GM23338 (cell line): ENCODE measurements at regions not wholly inside any gene's neighbourhood (a gene's known extent, or its start where the extent isn't known, plus 50 kb on each side); places are given as distances from the start of the nearest gene placed in this dataset.

ENCODE experiments used
- ATAC-seq: fragments of 200-7000 bp; cut with Tn5 transposase; 3 replicates; pipeline ENCODE4 v1.9.1; 2020
- DNase-seq: peaks from one replicate; pipeline ENCODE4 v3.0.0-alpha.2; 2015; ENCODE audit warnings: low spot score
- H2AFZ ChIP-seq: fragments of 200-600 bp; sonication (generic); 2 replicates; pipeline ENCODE4 v1.8.0; 2016; ENCODE audit warnings: antibody characterized with exemption, mild to moderate bottlenecking, moderate library complexity
- H3F3A ChIP-seq: fragments of 200-600 bp; sonication (generic); replicated peaks from 2 replicates; pipeline ENCODE4 v1.8.0; 2017; ENCODE audit warnings: antibody characterized with exemption, mixed run types, low read depth
- H3K27ac ChIP-seq: fragments of 200-600 bp; sonication (generic); 2 replicates; pipeline ENCODE4 v1.6.1; 2016; ENCODE audit warnings: low read depth
- H3K27me3 ChIP-seq: fragments of 200-600 bp; sonication (generic); 2 replicates; pipeline ENCODE4 v1.8.0; 2016; ENCODE audit warnings: mild to moderate bottlenecking, mixed run types, moderate library complexity; ENCODE audit not compliant: insufficient read depth
- H3K36me3 ChIP-seq: fragments of 200-600 bp; sonication (generic); 2 replicates; pipeline ENCODE4 v1.8.0; 2016; ENCODE audit warnings: mild to moderate bottlenecking; ENCODE audit not compliant: insufficient read depth
- H3K4me1 ChIP-seq: fragments of 200-600 bp; sonication (generic); 2 replicates; pipeline ENCODE4 v1.8.0; 2016; ENCODE audit warnings: mild to moderate bottlenecking, moderate library complexity; ENCODE audit not compliant: insufficient read depth
- H3K4me2 ChIP-seq: fragments of 200-600 bp; sonication (generic); 2 replicates; pipeline ENCODE4 v1.7.1; 2017; ENCODE audit warnings: mixed run types
- H3K4me3 ChIP-seq: fragments of 200-600 bp; sonication (generic); 2 replicates; pipeline ENCODE4 v1.6.1; 2016; ENCODE audit warnings: mixed run types
- H3K79me2 ChIP-seq: fragments of 200-600 bp; sonication (generic); replicated peaks from 2 replicates; pipeline ENCODE4 v1.8.0; 2017; ENCODE audit warnings: mild to moderate bottlenecking; ENCODE audit not compliant: insufficient read depth
- H3K9me2 ChIP-seq: fragments of 200-600 bp; sonication (generic); 2 replicates; pipeline ENCODE4 v1.8.0; 2017; ENCODE audit not compliant: insufficient read depth
- H4K20me1 ChIP-seq: fragments of 200-600 bp; sonication (generic); replicated peaks from 2 replicates; pipeline ENCODE4 v1.8.0; 2017; ENCODE audit warnings: mild to moderate bottlenecking; ENCODE audit not compliant: insufficient read depth
- H3K27ac Mint-ChIP-seq: 2 replicates; pipeline ENCODE4 v1.8.0; 2020; ENCODE audit warnings: inconsistent platforms, mild to moderate bottlenecking, moderate library complexity, mixed read lengths
- H3K27me3 Mint-ChIP-seq: 3 replicates; pipeline ENCODE4 v1.8.0; 2022; ENCODE audit warnings: low read depth, mild to moderate bottlenecking, moderate library complexity, mixed read lengths, inconsistent platforms; ENCODE audit not compliant: insufficient read depth, poor library complexity
- H3K36me3 Mint-ChIP-seq: 3 replicates; pipeline ENCODE4 v1.8.0; 2021; ENCODE audit warnings: low read depth, mild to moderate bottlenecking, inconsistent platforms, moderate library complexity, mixed read lengths
- H3K4me1 Mint-ChIP-seq: 3 replicates; pipeline ENCODE4 v1.8.0; 2020; ENCODE audit warnings: mild to moderate bottlenecking, inconsistent platforms, mixed read lengths
- H3K4me3 Mint-ChIP-seq: 3 replicates; pipeline ENCODE4 v1.8.0; 2021; ENCODE audit warnings: moderate library complexity, mild to moderate bottlenecking, inconsistent platforms, mixed read lengths
- H3K9me3 Mint-ChIP-seq: 3 replicates; pipeline ENCODE4 v1.8.0; 2020; ENCODE audit warnings: moderate library complexity, mild to moderate bottlenecking, inconsistent platforms, mixed read lengths
- CREB1 ChIP-seq: fragments of 250-450 bp; sonication (Bioruptor Pico); IDR thresholded peaks from 2 replicates; pipeline ENCODE4 v1.5.0; 2020; ENCODE audit warnings: low read depth, mild to moderate bottlenecking, moderate library complexity
- CTCF ChIP-seq, 2 experiments: fragments of 200-600 bp in 1 of 2; sonication (generic) in 1 of 2; conservative IDR thresholded peaks; 2 replicates each; pipeline versions ENCODE4 v1.5.1 to v1.6.1; 2016 to 2017; ENCODE audit warnings: antibody characterized with exemption in 2 of 2, low read depth in 2 of 2, mild to moderate bottlenecking in 2 of 2, moderate library complexity in 1 of 2
- ETS1 ChIP-seq: IDR thresholded peaks from 2 replicates; pipeline ENCODE4 v1.6.1; 2016; ENCODE audit warnings: antibody characterized with exemption
- JUNB ChIP-seq: IDR thresholded peaks from one replicate; pipeline ENCODE4 v1.6.1; 2016; ENCODE audit warnings: antibody characterized with exemption; ENCODE audit not compliant: unreplicated experiment
- STAT1 ChIP-seq: IDR thresholded peaks from one replicate; pipeline ENCODE4 v1.6.1; 2016; ENCODE audit warnings: antibody characterized with exemption; ENCODE audit not compliant: unreplicated experiment
- ZNF331 ChIP-seq: fragments of 250-450 bp; sonication (Bioruptor Pico); IDR thresholded peaks from 2 replicates; pipeline ENCODE4 v1.5.0; 2020; ENCODE audit warnings: low read depth, mild to moderate bottlenecking, moderate library complexity

- no peak for ATAC-seq
- H3K4me3 Mint-ChIP-seq: no peak overlapping the region
These were observed 77.1 kb upstream of the PRMT6 start for GRCh38 chr1:106979371-106979770.

GRCh38 chr1:106980121-106980520 lies 76.4 kb upstream of the PRMT6 start:
- Histone ChIP-seq H3K79me2 (no peaks in the 10 kb centered on the region), H3F3A (no peaks in the 10 kb centered on the region), H3K27me3 (no peaks in the 10 kb centered on the region), H3K9me2 (no peaks in the 10 kb centered on the region), H2AFZ (no peak overlapping the region), H3K4me1 (peaks cover 15% of the 10 kb centered on the region), H3K4me3 (no peak overlapping the region), H3K27ac (no peak overlapping the region), H3K36me3 (no peaks in the 10 kb centered on the region), H4K20me1 (no peaks in the 10 kb centered on the region), H3K4me2 (no peak overlapping the region)
- Mint-ChIP-seq H3K36me3 (peaks cover 7% of the 10 kb centered on the region; the same call in 2 of the 3 replicates), H3K4me3 (no peak overlapping the region), H3K27me3 (no peaks in the 10 kb centered on the region), H3K4me1 (peaks cover 15% of the 10 kb centered on the region), H3K27ac (no peak overlapping the region), H3K9me3 (peaks cover 8% of the 10 kb centered on the region; the same call in 1 of the 3 replicates)
- no peak for DNase-seq
- TF ChIP-seq CREB1 (CRISPR knock-in tag): no peak
- no peak for TF ChIP-seq STAT1
- no peak for TF ChIP-seq ETS1
- no peak for TF ChIP-seq CTCF (conservative IDR thresholded peaks at IDR 0.05; ENCODE audit: low read depth in 2 of 2)
- no peak for ATAC-seq

More at GRCh38 chr1:106979371-106979770, 77.1 kb upstream of the PRMT6 start:
- Histone ChIP-seq H3K4me1 (peaks cover 9% of the 10 kb centered on the region), H4K20me1 (no peaks in the 10 kb centered on the region), H3K27me3 (no peaks in the 10 kb centered on the region), H2AFZ (no peak overlapping the region), H3F3A (no peaks in the 10 kb centered on the region), H3K27ac (no peak overlapping the region), H3K4me3 (no peak overlapping the region), H3K79me2 (no peaks in the 10 kb centered on the region), H3K4me2 (no peak overlapping the region), H3K36me3 (no peaks in the 10 kb centered on the region), H3K9me2 (no peaks in the 10 kb centered on the region)
- H3K4me1 Mint-ChIP-seq: peaks cover 11% of the 10 kb centered on the region
- TF ChIP-seq JUNB: no peak
- TF ChIP-seq ZNF331: no peak
- TF ChIP-seq CTCF (conservative IDR thresholded peaks at IDR 0.05; ENCODE audit: low read depth in 2 of 2): no peak
- H3K27me3 Mint-ChIP-seq: no peaks in the 10 kb centered on the region
- no peak overlapping the region for H3K27ac Mint-ChIP-seq
- peaks cover 7% of the 10 kb centered on the region; the same call in 2 of the 3 replicates for H3K36me3 Mint-ChIP-seq
- H3K9me3 Mint-ChIP-seq: peaks cover 8% of the 10 kb centered on the region; the same call in 1 of the 3 replicates
- DNase-seq: no peak
